H1 (cell line): ENCODE measurements at regions not wholly inside any gene's neighbourhood (a gene's known extent, or its start where the extent isn't known, plus 50 kb on each side); places are given as distances from the start of the nearest gene placed in this dataset.

ENCODE experiments used
- CTCF ChIA-PET: fragments of 300-600 bp; sonication (Branson Sonifier 250); formaldehyde crosslinking; loops from one replicate; lab custom pipeline; 2021; ENCODE audit not compliant: partially characterized antibody; lab: Charles Lee
- POLR2A ChIA-PET: fragments of 300-600 bp; sonication (Branson Sonifier 250); formaldehyde crosslinking; loops from one replicate; lab custom pipeline; 2021; ENCODE audit warnings: inconsistent platforms; ENCODE audit not compliant: partially characterized antibody; lab: Charles Lee
- DNase-seq, 2 experiments: peaks; one replicate each; pipeline versions ENCODE4 v3.0.0 to v3.0.0-alpha.2; 2010 to 2022; ENCODE audit warnings: low spot score in 2 of 2, low read depth in 1 of 2, mixed read lengths in 1 of 2
- FAIRE-seq: peaks from 2 replicates; lab custom pipeline; 2011; peaks lifted over from hg19 to GRCh38; lab: Jason Lieb, UNC
- H2AFZ ChIP-seq: 2 replicates; pipeline ENCODE4 v1.8.1; 2012; ENCODE audit warnings: low read length, inconsistent platforms
- H2AK5ac ChIP-seq: 2 replicates; pipeline ENCODE4 v1.6.1; 2013; ENCODE audit warnings: low read depth, low read length
- H2BK120ac ChIP-seq: replicated peaks from 2 replicates; pipeline ENCODE3; 2013; ENCODE audit warnings: low read depth, low read length, inconsistent platforms
- H2BK12ac ChIP-seq: 2 replicates; pipeline ENCODE4 v1.6.1; 2013; ENCODE audit warnings: low read depth, low read length
- H2BK15ac ChIP-seq: 2 replicates; pipeline ENCODE4 v1.6.1; 2013; ENCODE audit warnings: low read length
- H2BK20ac ChIP-seq: 2 replicates; pipeline ENCODE4 v1.6.1; 2013; ENCODE audit warnings: low read length
- H2BK5ac ChIP-seq: 2 replicates; pipeline ENCODE4 v1.6.1; 2013; ENCODE audit warnings: low read depth, low read length
- H3K14ac ChIP-seq: 2 replicates; pipeline ENCODE4 v1.6.1; 2013; ENCODE audit warnings: inconsistent platforms; ENCODE audit not compliant: insufficient read length
- H3K18ac ChIP-seq: 2 replicates; pipeline ENCODE4 v1.6.1; 2013; ENCODE audit warnings: low read length; ENCODE audit errors: extremely low read depth
- H3K23ac ChIP-seq: 2 replicates; pipeline ENCODE4 v1.6.1; 2013; ENCODE audit warnings: inconsistent platforms; ENCODE audit not compliant: insufficient read length
- H3K23me2 ChIP-seq: 2 replicates; pipeline ENCODE4 v1.6.1; 2013; ENCODE audit warnings: low read depth, low read length
- H3K27ac ChIP-seq: 2 replicates; pipeline ENCODE4 v1.6.1; 2011; ENCODE audit warnings: low read depth, low read length, inconsistent platforms
- H3K27me3 ChIP-seq, 4 experiments: replicated peaks in 1 of 4; 1 replicate in 1 of 4; 2 replicates in 3 of 4; pipeline versions ENCODE4 v1.6.1 to v1.8.1; 2011 to 2013; ENCODE audit warnings: low read length in 3 of 4, mild to moderate bottlenecking in 3 of 4, inconsistent platforms in 2 of 4, mixed read lengths in 2 of 4, moderate library complexity in 1 of 4; ENCODE audit not compliant: control insufficient read depth in 3 of 4, insufficient read depth in 3 of 4; ENCODE audit errors: extremely low read depth in 1 of 4
- H3K36me3 ChIP-seq, 4 experiments: 2 replicates each; pipeline versions ENCODE4 v1.6.1 to v1.8.1; 2011 to 2013; ENCODE audit warnings: mild to moderate bottlenecking in 4 of 4, low read length in 3 of 4, moderate library complexity in 2 of 4, control low read depth in 1 of 4, inconsistent platforms in 1 of 4; ENCODE audit not compliant: insufficient read depth in 4 of 4, control insufficient read depth in 2 of 4
- H3K4ac ChIP-seq: replicated peaks from 2 replicates; pipeline ENCODE3; 2013; ENCODE audit warnings: low read length, low read depth, mixed read lengths, inconsistent platforms; ENCODE audit not compliant: insufficient read length
- H3K4me1 ChIP-seq, 4 experiments: replicated peaks in 1 of 4; 1 replicate in 1 of 4; 2 replicates in 3 of 4; pipeline versions ENCODE4 v1.6.1 to v1.8.1; 2011 to 2013; ENCODE audit warnings: low read length in 3 of 4, inconsistent platforms in 2 of 4, mixed read lengths in 1 of 4; ENCODE audit not compliant: insufficient read depth in 4 of 4, control insufficient read depth in 3 of 4
- H3K4me2 ChIP-seq, 2 experiments: 2 replicates each; pipeline versions ENCODE4 v1.6.1 to v1.8.1; 2011 to 2013; ENCODE audit warnings: low read depth in 2 of 2, low read length in 2 of 2, control low read depth in 1 of 2, inconsistent platforms in 1 of 2, mild to moderate bottlenecking in 1 of 2; ENCODE audit not compliant: insufficient read depth in 1 of 2
- H3K4me3 ChIP-seq, 4 experiments: fragments of 200-600, 300-600 bp in 1 of 4; sonication (generic), shearing (Covaris generic), sonication (Bioruptor Twin) in 1 of 4; 2 replicates each; pipeline versions ENCODE4 v1.5.1 to v1.8.1; 2011 to 2016; ENCODE audit warnings: low read length in 4 of 4, low read depth in 3 of 4, control low read depth in 2 of 4, inconsistent platforms in 2 of 4, mild to moderate bottlenecking in 2 of 4, mixed read lengths in 1 of 4, moderate library complexity in 1 of 4; ENCODE audit not compliant: insufficient read depth in 2 of 4; ENCODE audit errors: extremely low read depth in 1 of 4
- H3K56ac ChIP-seq: replicated peaks from 2 replicates; pipeline ENCODE3; 2013; ENCODE audit warnings: low read depth, mild to moderate bottlenecking, mixed read lengths, low read length, inconsistent platforms; ENCODE audit not compliant: insufficient read length
- H3K79me1 ChIP-seq: 2 replicates; pipeline ENCODE4 v1.6.1; 2013; ENCODE audit warnings: low read depth, low read length, control low read depth
- H3K79me2 ChIP-seq, 2 experiments: 2 replicates each; pipeline versions ENCODE4 v1.6.1 to v1.8.1; 2012 to 2013; ENCODE audit warnings: low read length in 2 of 2, mild to moderate bottlenecking in 2 of 2, inconsistent platforms in 1 of 2; ENCODE audit not compliant: insufficient read depth in 2 of 2, control insufficient read depth in 1 of 2
- H3K9ac ChIP-seq, 4 experiments: replicated peaks in 1 of 4; 1 replicate in 1 of 4; 2 replicates in 3 of 4; pipeline versions ENCODE4 v1.6.1 to v1.8.1; 2011 to 2013; ENCODE audit warnings: low read depth in 3 of 4, low read length in 3 of 4, control low read depth in 2 of 4, mild to moderate bottlenecking in 2 of 4, moderate library complexity in 2 of 4, inconsistent platforms in 1 of 4; ENCODE audit errors: extremely low read depth in 1 of 4
- H3K9me3 ChIP-seq, 2 experiments: 2 replicates each; pipeline versions ENCODE4 v1.6.1 to v1.8.1; 2012 to 2013; ENCODE audit warnings: mild to moderate bottlenecking in 2 of 2, moderate library complexity in 2 of 2, control low read depth in 1 of 2, inconsistent platforms in 1 of 2, low read depth in 1 of 2, low read length in 1 of 2, mixed read lengths in 1 of 2; ENCODE audit not compliant: insufficient read depth in 2 of 2
- H4K20me1 ChIP-seq, 2 experiments: replicated peaks in 1 of 2; 2 replicates each; pipeline versions ENCODE3 to v1.8.1; 2011 to 2013; ENCODE audit warnings: inconsistent platforms in 2 of 2, low read length in 2 of 2, mild to moderate bottlenecking in 1 of 2; ENCODE audit not compliant: insufficient read depth in 2 of 2, control insufficient read depth in 1 of 2
- H4K5ac ChIP-seq: 2 replicates; pipeline ENCODE4 v1.6.1; 2013; ENCODE audit warnings: low read length, low read depth, mixed read lengths, inconsistent platforms; ENCODE audit not compliant: insufficient read length
- H4K8ac ChIP-seq: 2 replicates; pipeline ENCODE4 v1.8.0; 2013; ENCODE audit warnings: mild to moderate bottlenecking, moderate library complexity, low read length, inconsistent platforms; ENCODE audit not compliant: insufficient read depth; ENCODE audit errors: extremely low read depth
- H4K91ac ChIP-seq: replicated peaks from 2 replicates; pipeline ENCODE3; 2013; ENCODE audit warnings: low read length, mixed read lengths, inconsistent platforms; ENCODE audit not compliant: insufficient read length
- ASH2L ChIP-seq: fragments of 200-600, 300-600 bp; sonication (generic); IDR thresholded peaks from one replicate; pipeline ENCODE4 v1.7.1; 2017; ENCODE audit warnings: low read length
- CBX5 ChIP-seq: fragments of 300-800, 300-1000 bp; sonication (generic); IDR thresholded peaks from 2 replicates; pipeline ENCODE4 v1.7.1; 2016; ENCODE audit warnings: antibody characterized with exemption, low read length, low read depth
- CHD1 ChIP-seq: IDR thresholded peaks from 2 replicates; pipeline ENCODE4 v1.6.1; 2012; ENCODE audit warnings: low read depth, low read length, improper control_type of control experiment
- SIRT6 ChIP-seq: IDR thresholded peaks from one replicate; pipeline ENCODE4 v1.7.1; 2012; ENCODE audit warnings: low read length, inconsistent platforms
- WGBS, 2 experiments: shearing (Covaris generic) in 1 of 2; methylation state at CpG; one replicate each; pipeline versions ENCODE4 v1.1.6 to v1.1.7; 2013 to 2015; ENCODE audit warnings: low lambda C conversion rate in 2 of 2, mixed read lengths in 2 of 2, inconsistent platforms in 1 of 2, low coverage in 1 of 2, missing lambda C conversion rate in 1 of 2; ENCODE audit not compliant: insufficient replicate concordance in 2 of 2, insufficient coverage in 1 of 2, insufficient read length in 1 of 2; ENCODE audit errors: extremely low coverage in 1 of 2, missing lambda C conversion rate in 1 of 2; 5-methylcytosine and 5-hydroxymethylcytosine counted together

GRCh38 chr13:109654341-109655205 is 131.8 kb downstream of the IRS2 start:
- TF ChIP-seq CBX5 (no peak), SIRT6 (no peak), ASH2L (no peak), CHD1 (no peak)
- ChIA-PET POLR2A (no interaction called here), CTCF (interaction anchor here (1.3 kb wide), 1 partner anchor 44 kb away, joined by 3 read pairs; no protein-coding TSS in a partner anchor)
- H3K9me3 ChIP-seq = no peaks in the 10 kb centered on the region
- no peak overlapping the region for H2BK15ac ChIP-seq
- FAIRE-seq (no peak), DNase-seq (no peak)
- H4K20me1 ChIP-seq = peaks cover 0 to 2% of the 10 kb centered on the region in 2 experiments
- H3K4me2 ChIP-seq = no peak overlapping the region
- no peak overlapping the region for H3K23ac ChIP-seq
- no peak overlapping the region for H3K27ac ChIP-seq
- H2AFZ ChIP-seq = no peak overlapping the region
- H3K14ac ChIP-seq = no peak overlapping the region
- H3K18ac ChIP-seq = no peak overlapping the region
- H2BK5ac ChIP-seq = no peak overlapping the region
- no peak overlapping the region for H2BK20ac ChIP-seq
- H3K27me3 ChIP-seq = no peaks in the 10 kb centered on the region
- no peaks in the 10 kb centered on the region for H3K79me1 ChIP-seq
- H3K9ac ChIP-seq = no peak overlapping the region
- H3K4me3 ChIP-seq = no peak overlapping the region
- no peak overlapping the region for H2BK120ac ChIP-seq
- no peak overlapping the region for H4K8ac ChIP-seq
- no peaks in the 10 kb centered on the region for H3K36me3 ChIP-seq
- no peaks in the 10 kb centered on the region; the same call in 1 of the 2 replicates for H3K23me2 ChIP-seq
- H4K5ac ChIP-seq = no peak overlapping the region
- no peaks in the 10 kb centered on the region for H3K79me2 ChIP-seq
- WGBS, 2 experiments = 88% methylated on average over 17 of the region's 17 CpGs; no CpG with 5 or more reads in 1 of the 2 experiments
- H4K91ac ChIP-seq = no peak overlapping the region
- no peak overlapping the region for H3K56ac ChIP-seq
- H3K4me1 ChIP-seq = no peaks in the 10 kb centered on the region
- H2BK12ac ChIP-seq = no peak overlapping the region
- H3K4ac ChIP-seq = no peak overlapping the region
- no peak overlapping the region for H2AK5ac ChIP-seq
